ENCODE measurements at regions not wholly inside any gene's neighbourhood (a gene's known extent, or its start where the extent isn't known, plus 50 kb on each side); places are given as distances from the start of the nearest gene placed in this dataset.

DNA sequence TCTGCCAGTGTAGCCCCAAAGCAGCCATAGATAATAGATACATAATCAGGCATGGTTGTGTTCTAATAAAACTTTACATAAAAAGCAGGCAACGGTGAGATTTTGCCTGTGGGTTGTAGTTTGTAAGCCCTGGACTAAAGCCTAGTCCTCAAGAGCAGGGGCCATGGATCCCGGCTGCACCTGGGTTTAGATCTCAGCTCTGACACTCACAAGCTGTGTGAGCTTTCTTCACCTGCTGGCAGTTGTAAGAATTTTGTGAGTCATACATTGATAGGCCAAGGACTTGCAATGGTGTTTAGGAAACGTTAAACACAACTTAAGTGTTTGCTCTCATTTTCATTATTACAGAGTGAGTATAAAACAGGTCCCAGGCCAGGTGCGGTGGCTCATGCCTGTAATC is 395.8 kb upstream of the TBX3 start:
- DNase-seq (ENCODE audit: insufficient read length, low spot score), result no peak
- TF ChIP-seq POLR2A (IDR thresholded peaks at IDR 0.05; ENCODE audit: low read depth, low read length), result no peak
- FAIRE-seq, result no peak

DNA sequence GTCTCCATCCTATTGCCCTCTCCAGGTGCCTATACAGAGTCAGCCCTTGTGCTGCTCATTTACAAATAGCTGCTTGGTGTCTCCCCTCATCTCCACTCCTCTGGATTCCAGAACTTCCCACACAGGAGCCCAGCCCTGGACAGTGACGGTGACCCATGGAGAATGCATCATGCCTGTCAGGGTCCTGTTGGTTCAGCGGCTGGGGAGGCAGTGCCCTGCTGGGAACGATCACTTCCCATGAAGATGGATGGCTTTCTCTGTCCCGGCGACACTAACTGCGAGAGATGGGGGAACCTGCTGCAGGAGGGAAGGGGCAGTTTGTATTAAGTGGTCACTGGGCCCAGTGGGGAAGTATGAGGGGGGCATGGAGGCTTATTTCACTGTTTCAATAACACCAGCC is 395.0 kb upstream of the TBX3 start:
- TF ChIP-seq POLR2A (IDR thresholded peaks at IDR 0.05; ENCODE audit: low read depth, low read length), result no peak
- FAIRE-seq, result no peak
- DNase-seq (ENCODE audit: insufficient read length, low spot score), result no peak

DNA sequence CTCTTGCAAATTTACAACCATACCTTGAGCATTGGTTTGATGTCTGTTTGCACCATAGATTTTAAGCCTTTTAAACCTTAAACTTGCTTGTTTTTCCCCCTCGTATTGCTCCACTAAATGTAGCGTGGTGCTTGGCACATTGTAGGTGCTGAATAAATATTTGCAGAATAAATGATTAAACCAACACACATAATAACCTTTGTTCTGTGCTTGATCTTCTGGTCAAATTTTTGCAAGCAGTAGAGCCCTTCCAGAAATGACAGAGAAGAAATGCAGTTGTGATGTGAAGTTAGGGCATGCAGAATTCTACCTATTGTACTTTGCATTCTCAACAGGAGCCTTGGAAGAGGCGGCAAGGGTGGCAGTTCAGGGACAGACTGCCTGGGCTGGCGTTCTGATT is 394.4 kb upstream of the TBX3 start:
- no peak for FAIRE-seq
- no peak for TF ChIP-seq POLR2A (IDR thresholded peaks at IDR 0.05; ENCODE audit: low read depth, low read length)
- DNase-seq (ENCODE audit: insufficient read length, low spot score), result no peak

DNA sequence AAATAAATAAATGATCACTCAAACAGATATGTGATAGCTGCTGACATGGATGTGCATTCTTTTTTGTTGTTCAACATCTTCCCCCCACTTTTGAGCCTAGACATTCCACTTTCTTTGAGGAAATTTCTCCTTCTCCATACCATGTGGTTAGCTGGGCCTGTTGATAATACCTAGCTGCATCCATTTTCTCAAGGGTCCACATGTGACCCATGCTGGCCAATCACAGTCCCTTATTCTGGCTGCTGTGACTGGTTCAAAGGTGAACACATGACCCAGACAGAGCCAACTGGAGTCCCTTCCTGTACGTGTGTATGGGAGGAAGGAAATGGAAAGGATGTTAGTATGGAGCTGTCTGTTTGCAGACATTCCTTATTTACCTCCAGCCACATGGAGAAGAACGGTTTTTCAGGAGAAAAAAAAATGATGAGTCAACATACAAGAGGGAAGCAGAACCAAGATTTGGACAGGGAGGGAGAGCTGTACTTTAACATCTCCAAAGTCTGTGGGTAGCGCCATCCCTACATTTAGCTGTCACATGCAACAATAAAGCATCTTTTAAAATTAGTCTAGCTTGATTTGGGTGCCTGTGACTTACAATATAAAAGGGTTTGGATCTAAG is 391.7 kb upstream of the TBX3 start:
- TF ChIP-seq POLR2A (IDR thresholded peaks at IDR 0.05; ENCODE audit: low read depth, low read length), result no peak
- no peak for DNase-seq (ENCODE audit: insufficient read length, low spot score)
- FAIRE-seq, result no peak

DNA sequence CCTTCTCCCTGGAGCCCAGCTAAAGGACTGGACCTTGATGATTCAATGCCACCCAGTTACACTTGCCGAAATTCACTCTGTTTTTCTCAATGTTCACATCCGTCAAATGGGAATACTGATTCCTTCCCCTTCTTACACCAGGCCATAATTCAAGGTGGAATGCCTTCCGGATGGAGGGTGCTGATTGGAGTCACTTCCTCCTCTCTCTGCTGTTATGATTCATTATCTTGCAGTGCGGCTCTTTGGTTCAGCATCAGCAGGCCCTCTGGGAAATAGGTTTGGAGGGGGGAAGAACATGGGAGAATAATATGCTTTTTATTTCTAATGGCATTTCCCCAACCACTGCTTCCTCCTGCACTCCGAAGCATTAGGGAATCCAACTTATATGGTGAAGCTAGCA is 390.6 kb upstream of the TBX3 start:
- no peak for FAIRE-seq
- no peak for DNase-seq (ENCODE audit: insufficient read length, low spot score)
- no peak for TF ChIP-seq POLR2A (IDR thresholded peaks at IDR 0.05; ENCODE audit: low read depth, low read length)

DNA sequence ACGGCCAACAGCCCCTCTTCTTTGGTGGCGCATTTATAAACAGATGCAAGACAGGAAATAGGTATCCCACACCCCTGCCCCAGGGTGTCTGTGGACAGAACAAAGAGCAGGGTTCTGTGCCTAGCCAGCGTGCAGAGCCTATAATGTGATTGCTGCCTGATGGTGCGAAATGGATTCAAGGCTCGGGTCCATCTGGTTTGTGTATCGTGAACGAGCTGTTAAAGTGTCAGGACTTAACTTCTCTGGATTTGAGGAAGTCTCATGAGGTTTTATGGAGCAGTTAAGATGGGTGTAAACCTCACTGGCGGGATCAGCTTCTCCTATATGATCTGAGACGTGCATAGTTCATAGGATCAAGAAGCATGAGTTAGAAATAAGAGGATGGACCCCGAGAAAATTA is 388.7 kb upstream of the TBX3 start:
- FAIRE-seq (no peak), DNase-seq (ENCODE audit: insufficient read length, low spot score) (no peak)
- no peak for TF ChIP-seq POLR2A (IDR thresholded peaks at IDR 0.05; ENCODE audit: low read depth, low read length)

DNA sequence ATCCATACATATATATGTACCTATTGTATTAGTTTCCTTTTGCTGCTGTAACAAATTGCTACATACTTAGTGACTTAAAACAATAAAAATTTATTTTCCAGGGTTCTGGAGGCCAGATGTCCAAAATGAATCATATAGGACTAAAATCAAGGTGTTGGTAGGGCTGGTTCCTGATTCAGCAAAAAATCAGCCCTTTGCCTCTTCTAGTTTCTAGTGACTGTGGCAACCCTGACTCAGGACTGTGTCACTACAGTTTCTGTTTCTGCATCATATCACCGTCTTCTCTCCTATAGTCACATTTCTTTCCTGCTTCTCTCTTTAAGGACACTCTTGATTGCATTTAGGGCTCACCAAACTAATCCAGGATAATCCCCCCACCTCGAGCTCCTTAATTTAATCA is 386.3 kb upstream of the TBX3 start:
- no peak for DNase-seq (ENCODE audit: insufficient read length, low spot score)
- no peak for FAIRE-seq
- TF ChIP-seq POLR2A (IDR thresholded peaks at IDR 0.05; ENCODE audit: low read depth, low read length), result no peak

DNA sequence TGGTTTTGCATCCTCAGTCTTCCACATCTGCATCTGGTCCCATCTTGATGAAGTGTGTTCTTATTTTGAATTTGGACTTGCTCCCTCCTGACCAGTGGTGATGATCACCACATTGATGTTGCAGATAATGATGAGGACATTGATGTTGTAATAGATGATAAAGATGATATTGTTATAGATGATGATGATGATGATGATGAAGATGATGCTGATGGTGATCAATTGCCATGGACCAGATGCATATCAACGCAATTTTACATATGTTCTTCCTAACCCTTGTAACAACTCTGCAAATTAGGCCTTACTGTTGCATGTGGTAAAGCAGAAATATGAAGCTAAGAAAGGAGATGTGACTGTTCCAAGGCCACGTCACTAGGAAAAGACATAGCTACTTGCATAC is 380.3 kb upstream of the TBX3 start:
- no peak for FAIRE-seq
- no peak for TF ChIP-seq POLR2A (IDR thresholded peaks at IDR 0.05; ENCODE audit: low read depth, low read length)
- DNase-seq (ENCODE audit: insufficient read length, low spot score), result no peak

DNA sequence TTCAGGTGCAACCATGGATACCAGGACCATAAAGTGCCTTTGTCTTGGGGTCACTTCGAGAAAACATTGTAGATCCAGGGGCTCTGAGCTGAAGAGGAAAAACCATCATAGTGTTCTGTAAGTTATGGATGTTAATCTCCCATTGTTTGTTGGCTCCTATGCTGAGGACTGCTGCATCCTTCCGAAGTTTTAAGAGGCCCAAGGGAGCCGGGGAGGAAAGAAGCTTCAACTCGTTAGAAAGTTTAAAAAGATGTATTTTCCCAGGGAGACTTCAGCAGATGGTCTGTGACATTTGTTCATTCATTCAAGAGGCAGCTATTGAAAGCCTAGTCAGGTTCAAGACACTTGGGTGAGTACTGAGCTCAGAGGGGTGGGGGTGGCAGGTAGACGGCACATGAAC is 378.8 kb upstream of the TBX3 start:
- FAIRE-seq (no peak), DNase-seq (ENCODE audit: insufficient read length, low spot score) (no peak)
- no peak for TF ChIP-seq POLR2A (IDR thresholded peaks at IDR 0.05; ENCODE audit: low read depth, low read length)

DNA sequence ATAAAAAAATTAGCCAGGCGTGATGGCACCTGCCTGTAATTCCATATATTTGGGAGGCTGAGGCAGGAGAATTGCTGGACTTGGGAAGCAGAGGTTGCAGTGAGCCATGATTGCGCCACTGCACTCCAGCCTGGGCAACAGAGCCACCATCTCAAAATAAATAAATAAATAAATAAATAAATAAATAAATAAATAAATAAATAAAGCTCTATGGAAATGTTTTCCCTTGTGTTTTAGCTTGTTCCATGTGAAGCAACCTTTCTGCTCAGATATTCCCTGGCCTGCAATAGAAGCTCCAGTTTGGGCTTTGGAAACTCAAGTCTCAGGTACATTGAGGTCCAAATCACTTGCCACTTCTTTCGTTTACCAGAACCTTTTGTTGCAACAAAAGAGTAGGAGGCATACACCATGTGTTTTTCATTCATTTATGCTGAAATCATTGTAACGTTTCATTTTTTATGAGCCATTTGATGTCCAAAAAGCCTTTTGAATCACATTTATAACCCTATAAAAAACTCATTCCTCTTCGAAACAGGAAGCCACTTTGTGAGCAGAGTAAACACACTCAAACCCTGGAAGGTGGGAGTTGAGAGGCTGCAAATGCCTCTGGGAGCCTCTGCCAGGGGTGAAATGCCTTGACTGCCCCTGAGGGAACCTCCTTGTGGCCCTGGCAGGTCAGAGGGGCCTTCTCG is 376.6 kb upstream of the TBX3 start:
- FAIRE-seq (no peak), DNase-seq (ENCODE audit: insufficient read length, low spot score) (no peak)
- TF ChIP-seq POLR2A (IDR thresholded peaks at IDR 0.05; ENCODE audit: low read depth, low read length), result no peak

DNA sequence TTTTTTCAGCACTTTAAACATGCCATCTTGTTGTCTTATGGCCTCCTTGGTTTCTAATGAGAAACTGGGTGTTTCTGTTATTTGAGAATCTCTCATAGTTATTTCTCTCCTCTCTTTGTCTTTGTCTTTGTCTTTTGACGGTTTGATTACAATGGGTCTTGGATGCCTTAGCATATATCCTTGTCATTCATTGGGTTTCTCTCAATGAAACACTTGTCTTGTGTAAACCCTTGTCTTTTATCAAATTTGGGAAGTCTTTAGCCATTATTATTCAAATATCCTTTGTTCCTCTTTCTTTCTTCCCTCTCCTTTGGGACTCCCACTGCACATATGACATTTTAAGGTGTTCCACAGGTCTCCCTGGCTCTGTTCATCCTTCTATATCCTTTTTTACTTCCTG is 373.5 kb upstream of the TBX3 start:
- no peak for DNase-seq (ENCODE audit: insufficient read length, low spot score)
- no peak for TF ChIP-seq POLR2A (IDR thresholded peaks at IDR 0.05; ENCODE audit: low read depth, low read length)
- no peak for FAIRE-seq

DNA sequence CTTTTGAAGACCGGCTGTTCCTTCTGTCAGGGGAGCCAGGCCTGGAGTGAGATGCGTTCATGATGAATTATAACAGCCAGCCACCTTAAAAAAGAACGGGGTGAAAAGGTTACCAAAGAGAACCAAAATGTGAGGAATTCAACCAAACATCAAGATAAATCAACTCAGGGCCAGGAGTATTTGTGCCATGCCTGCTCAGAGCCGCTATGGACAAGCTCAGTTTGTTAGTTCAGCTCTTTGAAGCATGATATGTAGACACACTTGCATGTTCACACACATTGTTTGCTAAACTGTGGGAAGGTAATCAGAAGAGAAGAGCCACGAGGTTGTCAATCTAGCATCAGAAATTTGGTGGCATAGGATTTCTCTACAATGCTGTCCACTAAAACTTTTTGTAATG is 367.4 kb upstream of the TBX3 start:
- no peak for FAIRE-seq
- no peak for TF ChIP-seq POLR2A (IDR thresholded peaks at IDR 0.05; ENCODE audit: low read depth, low read length)
- DNase-seq (ENCODE audit: insufficient read length, low spot score), result no peak

DNA sequence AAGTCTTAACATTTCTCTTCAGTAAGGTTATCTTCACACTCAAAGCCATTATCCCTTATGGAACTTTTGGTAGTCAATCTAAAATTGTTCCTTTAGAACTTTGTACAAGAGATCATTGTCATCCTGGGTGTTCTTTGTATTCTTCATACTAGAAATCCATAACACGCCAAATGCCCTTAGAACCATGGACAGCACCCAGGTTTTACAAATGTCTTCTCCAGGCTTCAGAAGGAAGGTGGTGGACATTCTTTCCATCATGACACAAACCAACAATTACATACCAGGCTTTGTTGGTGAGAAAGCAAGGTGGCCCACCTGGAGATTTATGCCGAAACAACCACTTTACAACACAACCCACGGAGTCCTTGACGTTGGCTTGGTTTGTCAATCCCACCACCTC is 365.6 kb upstream of the TBX3 start:
- DNase-seq (ENCODE audit: insufficient read length, low spot score) (no peak), FAIRE-seq (no peak)
- no peak for TF ChIP-seq POLR2A (IDR thresholded peaks at IDR 0.05; ENCODE audit: low read depth, low read length)

DNA sequence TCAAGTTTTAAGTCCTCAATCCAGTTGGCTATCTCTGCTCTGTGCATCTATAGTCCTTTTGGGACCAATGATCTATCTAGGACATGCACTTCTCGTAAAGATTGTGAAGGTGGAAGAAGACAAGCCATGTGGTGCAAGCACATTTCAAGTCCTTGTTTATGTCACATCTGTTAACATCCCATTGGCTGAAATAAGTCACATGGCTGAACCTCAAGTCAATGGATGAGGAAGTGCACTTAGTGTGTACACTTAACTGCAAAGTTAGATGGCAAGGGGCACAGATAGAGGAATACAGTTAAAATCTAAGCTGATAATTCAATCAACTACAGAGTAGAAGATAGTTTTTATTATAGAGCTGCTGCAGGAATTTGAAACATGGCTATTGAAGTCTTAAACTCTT is 362.8 kb upstream of the TBX3 start:
- no peak for FAIRE-seq
- no peak for DNase-seq (ENCODE audit: insufficient read length, low spot score)

DNA sequence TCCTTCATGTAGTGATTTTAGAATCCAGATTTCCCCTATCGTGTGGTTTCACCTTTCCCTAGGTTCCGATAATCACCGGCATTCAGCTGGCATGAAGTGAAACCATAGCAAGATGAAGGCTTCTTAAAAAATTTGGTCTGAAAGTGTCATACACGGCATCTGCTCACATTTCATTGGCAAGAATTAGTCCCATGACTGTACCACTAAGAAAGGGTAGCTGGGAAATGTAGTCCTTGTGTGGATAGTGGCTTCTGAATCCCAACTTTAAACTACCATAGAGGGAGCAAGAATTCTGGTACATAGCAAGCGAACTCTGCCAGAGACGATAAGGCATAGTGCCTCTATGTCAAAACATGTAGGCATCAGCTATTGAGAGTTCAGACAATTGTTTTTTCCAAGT is 360.1 kb upstream of the TBX3 start:
- TF ChIP-seq POLR2A (IDR thresholded peaks at IDR 0.05; ENCODE audit: low read depth, low read length), result no peak
- peak; percentile 20 for DNase-seq (ENCODE audit: insufficient read length, low spot score)
- FAIRE-seq, result peak; percentile 90

More for the DNA sequence above, 362.8 kb upstream of the TBX3 start:
- TF ChIP-seq POLR2A (IDR thresholded peaks at IDR 0.05; ENCODE audit: low read depth, low read length), result no peak

Measured in H54 (cell line).